Bronchial epithelial cell (primary cell): ENCODE measurements at regions not wholly inside any gene's neighbourhood (a gene's known extent, or its start where the extent isn't known, plus 50 kb on each side); places are given as distances from the start of the nearest gene placed in this dataset.

Source experiments
- DNase-seq: peaks from one replicate; pipeline ENCODE4 v3.0.0-alpha.2; 2010; ENCODE audit warnings: low read depth
- FAIRE-seq: peaks from 2 replicates; lab custom pipeline; 2011; peaks lifted over from hg19 to GRCh38; lab: Jason Lieb, UNC
- H3K27me3 ChIP-seq: 2 replicates; pipeline ENCODE4 v1.5.1; 2011; ENCODE audit warnings: low read length; ENCODE audit not compliant: control insufficient read depth, insufficient read depth
- H3K36me3 ChIP-seq: 2 replicates; pipeline ENCODE4 v1.5.1; 2011; ENCODE audit warnings: low read length; ENCODE audit not compliant: control insufficient read depth, insufficient read depth
- H3K4me3 ChIP-seq: 2 replicates; pipeline ENCODE4 v1.5.1; 2011; ENCODE audit warnings: mild to moderate bottlenecking, low read depth, low read length, control low read depth
- TF ChIP-seq, protein P1 (sequence below): IDR thresholded peaks from 2 replicates; pipeline ENCODE4 v1.5.1; 2011; ENCODE audit warnings: mild to moderate bottlenecking, moderate library complexity, low read length, control low read depth, inconsistent platforms; ENCODE audit not compliant: insufficient read depth, severe bottlenecking

DNA sequence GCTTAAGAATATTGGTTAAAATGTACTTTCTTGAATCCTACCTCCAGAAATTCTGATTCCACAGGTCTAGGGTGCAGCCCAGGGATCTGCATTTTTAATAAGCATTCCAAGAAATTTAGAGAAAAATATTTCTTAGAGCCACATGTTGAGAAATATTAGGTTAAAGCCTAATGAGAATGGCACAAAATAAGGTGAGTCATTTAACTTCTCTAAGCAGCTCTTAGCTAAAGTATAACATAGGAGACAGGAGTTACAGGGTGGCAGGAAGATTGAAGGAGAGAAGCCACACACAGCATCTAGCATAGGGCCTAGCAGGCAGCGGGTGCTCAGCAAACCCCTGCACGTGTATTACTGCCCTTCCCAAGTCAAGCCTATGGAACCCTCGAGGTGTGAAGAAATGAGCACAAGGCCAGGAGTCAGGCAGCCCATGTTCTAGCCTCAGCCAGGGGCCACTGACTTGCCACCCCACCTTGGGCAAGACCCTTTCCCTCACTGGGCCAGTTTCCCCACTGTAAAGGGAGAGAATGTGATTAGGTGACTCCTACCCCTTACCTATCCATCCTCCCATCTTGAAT lies 197.1 kb upstream of the TLE3 start:
- Histone ChIP-seq H3K27me3 (peaks cover 18% of the 10 kb centered on the region), H3K4me3 (no peak overlapping the region), H3K36me3 (no peaks in the 10 kb centered on the region)
- TF ChIP-seq, protein P1, sequence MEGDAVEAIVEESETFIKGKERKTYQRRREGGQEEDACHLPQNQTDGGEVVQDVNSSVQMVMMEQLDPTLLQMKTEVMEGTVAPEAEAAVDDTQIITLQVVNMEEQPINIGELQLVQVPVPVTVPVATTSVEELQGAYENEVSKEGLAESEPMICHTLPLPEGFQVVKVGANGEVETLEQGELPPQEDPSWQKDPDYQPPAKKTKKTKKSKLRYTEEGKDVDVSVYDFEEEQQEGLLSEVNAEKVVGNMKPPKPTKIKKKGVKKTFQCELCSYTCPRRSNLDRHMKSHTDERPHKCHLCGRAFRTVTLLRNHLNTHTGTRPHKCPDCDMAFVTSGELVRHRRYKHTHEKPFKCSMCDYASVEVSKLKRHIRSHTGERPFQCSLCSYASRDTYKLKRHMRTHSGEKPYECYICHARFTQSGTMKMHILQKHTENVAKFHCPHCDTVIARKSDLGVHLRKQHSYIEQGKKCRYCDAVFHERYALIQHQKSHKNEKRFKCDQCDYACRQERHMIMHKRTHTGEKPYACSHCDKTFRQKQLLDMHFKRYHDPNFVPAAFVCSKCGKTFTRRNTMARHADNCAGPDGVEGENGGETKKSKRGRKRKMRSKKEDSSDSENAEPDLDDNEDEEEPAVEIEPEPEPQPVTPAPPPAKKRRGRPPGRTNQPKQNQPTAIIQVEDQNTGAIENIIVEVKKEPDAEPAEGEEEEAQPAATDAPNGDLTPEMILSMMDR = no peak
- DNase-seq (no peak), FAIRE-seq (no peak)

DNA sequence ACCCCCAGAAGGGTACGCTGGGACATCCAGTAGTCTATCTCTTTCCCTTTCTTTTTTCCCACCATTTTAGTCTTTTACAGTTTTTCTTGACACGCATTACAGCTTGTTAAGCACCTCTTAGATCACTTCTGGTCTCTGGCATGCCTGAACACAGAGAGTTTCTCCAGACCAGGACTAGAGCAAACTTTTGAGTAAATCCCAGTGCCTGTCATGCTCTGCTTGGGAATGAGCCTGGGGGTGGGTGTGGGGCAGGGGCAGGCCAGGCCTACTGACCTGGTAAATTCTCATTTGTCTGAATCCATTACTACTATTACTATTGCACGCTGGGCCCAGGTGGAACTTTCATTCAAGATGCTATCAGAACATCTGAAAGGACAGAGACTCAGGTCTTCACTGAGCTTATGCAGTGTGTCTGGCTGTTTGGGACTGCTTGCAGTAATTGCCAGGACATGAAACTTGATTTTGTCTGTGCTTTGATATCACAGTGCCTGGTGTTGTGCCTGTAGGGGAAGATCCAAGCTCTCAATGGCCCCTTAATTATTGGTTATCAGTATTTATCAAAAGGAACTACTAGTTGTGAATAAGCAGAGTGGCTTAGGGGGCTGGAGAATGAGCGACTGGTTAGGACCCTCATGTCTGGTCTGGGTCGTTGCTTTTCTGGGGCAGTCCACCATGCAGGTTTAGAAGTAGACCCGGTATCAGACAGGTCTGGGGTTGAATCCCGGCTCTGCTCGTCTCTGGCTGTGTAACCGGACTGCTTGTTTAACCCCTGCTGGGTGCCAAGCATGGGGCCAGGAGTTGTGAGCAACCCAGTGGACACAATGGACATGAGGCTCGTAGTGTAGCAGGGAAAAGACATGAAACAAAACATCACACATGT lies 196.1 kb upstream of the TLE3 start:
- Histone ChIP-seq H3K4me3 (no peak overlapping the region), H3K27me3 (peaks cover 19% of the 10 kb centered on the region), H3K36me3 (no peaks in the 10 kb centered on the region)
- no peak for FAIRE-seq
- TF ChIP-seq, protein P1 = no peak
- DNase-seq = no peak

DNA sequence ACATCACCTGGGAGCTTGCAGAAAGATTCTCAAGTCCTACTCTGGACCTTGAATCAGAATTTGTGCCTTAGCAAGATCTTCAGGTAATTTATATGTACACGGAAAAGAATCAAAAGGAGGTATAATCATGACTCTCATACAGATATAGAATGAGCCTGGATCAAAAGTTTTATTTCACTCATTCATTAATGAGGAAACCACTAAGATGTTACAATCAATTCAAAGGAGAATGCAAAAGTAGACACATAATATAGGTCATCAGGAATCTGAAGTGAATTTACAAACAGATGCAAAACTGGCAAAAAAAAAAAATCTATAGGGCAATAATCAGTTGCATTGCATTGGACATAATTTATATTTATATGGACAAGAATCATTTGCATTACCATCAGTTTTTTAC lies 195.4 kb upstream of the TLE3 start:
- FAIRE-seq (no peak), DNase-seq (no peak)
- peaks cover 19% of the 10 kb centered on the region for H3K27me3 ChIP-seq
- H3K4me3 ChIP-seq = no peak overlapping the region
- no peaks in the 10 kb centered on the region for H3K36me3 ChIP-seq
- TF ChIP-seq, protein P1 = no peak

DNA sequence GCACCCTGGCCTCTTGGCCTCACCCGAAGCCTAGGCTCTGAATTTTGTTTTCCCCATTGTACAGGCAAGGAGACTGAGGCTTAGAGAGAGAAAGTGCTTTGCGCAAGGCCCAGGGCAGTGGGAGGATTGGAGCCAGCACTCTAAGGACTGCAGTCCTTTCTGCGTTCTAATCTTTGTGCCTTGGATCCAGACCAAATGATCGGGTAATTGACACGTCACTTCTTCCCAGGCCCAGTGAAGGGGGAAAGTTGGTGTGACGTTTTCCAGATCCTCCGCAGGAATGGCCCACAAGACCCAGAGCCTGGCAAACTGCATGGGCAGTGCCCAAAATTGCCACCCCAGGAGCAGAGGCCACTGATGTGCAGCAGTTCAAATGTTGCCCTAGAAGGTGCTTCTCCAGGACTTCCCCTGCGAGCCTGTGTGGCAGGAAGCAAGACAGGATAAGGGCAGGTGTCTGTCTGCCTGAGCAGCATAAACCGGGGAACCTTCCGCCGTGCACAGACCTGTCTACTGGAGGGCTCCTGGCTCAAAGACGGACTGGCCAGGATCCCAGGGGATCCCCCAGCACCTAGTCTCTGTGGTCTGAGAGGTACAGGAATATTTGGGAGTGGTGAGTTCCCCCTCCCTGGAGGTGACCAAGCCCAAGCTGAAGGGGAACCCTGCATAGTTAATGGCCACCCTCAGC lies 194.5 kb upstream of the TLE3 start:
- DNase-seq (no peak), FAIRE-seq (peak; percentile 58)
- no peaks in the 10 kb centered on the region for H3K36me3 ChIP-seq
- no peak overlapping the region for H3K4me3 ChIP-seq
- peaks cover 19% of the 10 kb centered on the region for H3K27me3 ChIP-seq
- TF ChIP-seq, protein P1 = no peak

DNA sequence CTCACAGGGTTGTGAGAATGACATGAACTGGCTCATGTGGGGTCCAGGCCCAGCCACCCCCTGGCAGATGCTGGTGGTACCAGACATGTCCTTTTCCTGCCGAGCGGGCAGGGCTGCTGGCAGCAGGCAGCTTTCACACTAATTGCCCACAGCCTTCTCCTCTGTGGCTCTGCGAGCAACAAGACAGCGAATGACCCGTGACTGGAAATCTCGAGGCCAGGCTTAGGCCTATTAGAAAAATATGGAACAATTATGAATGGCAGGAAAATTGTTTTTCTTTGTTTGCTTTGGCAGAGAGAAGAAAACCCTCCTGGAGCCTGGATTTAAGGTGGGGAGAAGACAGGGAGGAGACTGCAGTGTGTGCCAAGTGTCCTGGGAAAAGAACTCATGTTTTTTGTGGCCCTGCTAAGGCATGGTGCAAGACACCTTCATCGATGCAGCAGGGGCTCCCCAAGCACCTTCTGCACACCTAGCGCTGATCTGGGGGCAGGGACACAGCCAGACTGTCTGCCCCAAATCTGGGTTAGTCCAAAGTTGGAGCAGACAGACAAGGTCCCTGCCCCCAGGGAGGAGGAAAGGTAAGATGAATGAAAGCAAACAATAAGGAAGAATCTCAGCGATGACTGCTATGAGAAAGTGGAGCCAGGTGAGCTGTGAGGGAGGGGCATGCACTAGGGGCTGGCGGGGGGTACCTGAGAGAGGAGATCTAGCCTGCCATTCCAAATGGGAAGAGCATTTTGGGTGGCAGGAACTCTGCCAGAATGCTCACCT lies 193.8 kb upstream of the TLE3 start:
- Histone ChIP-seq H3K27me3 (peaks cover 19% of the 10 kb centered on the region), H3K4me3 (no peak overlapping the region), H3K36me3 (no peaks in the 10 kb centered on the region)
- TF ChIP-seq, protein P1 = no peak
- FAIRE-seq (peak; percentile 55), DNase-seq (no peak)
